HepG2 (cell line): ENCODE measurements at regions not wholly inside any gene's neighbourhood (a gene's known extent, or its start where the extent isn't known, plus 50 kb on each side); places are given as distances from the start of the nearest gene placed in this dataset.

Source experiments
- ARNTL ChIP-seq: sonication (generic); formaldehyde crosslinking; IDR thresholded peaks from 2 replicates; pipeline ENCODE4 v1.4.0; 2020; ENCODE audit warnings: mild to moderate bottlenecking, missing genetic modification reagents
- BRF2 ChIP-seq: sonication (generic); formaldehyde crosslinking; IDR thresholded peaks from 2 replicates; pipeline ENCODE4 v1.8.1; 2022; ENCODE audit warnings: mild to moderate bottlenecking, missing genetic modification reagents
- FOXA3 ChIP-seq: IDR thresholded peaks from 2 replicates; pipeline ENCODE4 v1.6.1; 2016; ENCODE audit warnings: missing genetic modification reagents, missing compliant biosample characterization
- GFI1 ChIP-seq: sonication (generic); formaldehyde crosslinking; IDR thresholded peaks from 2 replicates; pipeline ENCODE4 v1.5.0; 2020; ENCODE audit warnings: missing genetic modification reagents, mild to moderate bottlenecking, borderline replicate concordance
- GZF1 ChIP-seq: sonication (generic); formaldehyde crosslinking; IDR thresholded peaks from 2 replicates; pipeline ENCODE4 v1.5.1; 2020; ENCODE audit warnings: mild to moderate bottlenecking, missing genetic modification reagents
- HIC2 ChIP-seq: sonication (generic); formaldehyde crosslinking; IDR thresholded peaks from 2 replicates; pipeline ENCODE4 v1.9.0; 2022; ENCODE audit warnings: low read depth, missing genetic modification reagents
- HMG20B ChIP-seq: conservative IDR thresholded peaks from 2 replicates; pipeline ENCODE4 v1.6.1; 2016; ENCODE audit warnings: missing genetic modification reagents, missing compliant biosample characterization
- HNF4A ChIP-seq: sonication (generic); formaldehyde crosslinking; IDR thresholded peaks from 2 replicates; pipeline ENCODE4 v1.4.0; 2020; ENCODE audit warnings: missing genetic modification reagents
- HNF4G ChIP-seq, 2 experiments: sonication (generic) in 1 of 2; formaldehyde crosslinking in 1 of 2; IDR thresholded peaks; 2 replicates each; pipeline versions ENCODE4 v1.4.0 to v1.6.1; 2011 to 2020; ENCODE audit warnings: borderline replicate concordance in 2 of 2, low read depth in 2 of 2, mild to moderate bottlenecking in 2 of 2, low read length in 1 of 2, missing genetic modification reagents in 1 of 2, moderate library complexity in 1 of 2
- MBNL3 ChIP-seq: fragments of 250-450 bp; sonication (Bioruptor Pico); conservative IDR thresholded peaks from 2 replicates; pipeline ENCODE4 v1.8.0; 2022; ENCODE audit warnings: mild to moderate bottlenecking, inconsistent platforms
- MNT ChIP-seq: fragments of 450-650 bp; IDR thresholded peaks from 2 replicates; pipeline ENCODE4 v1.6.1; 2016
- NKX3-1 ChIP-seq: sonication (generic); formaldehyde crosslinking; IDR thresholded peaks from 2 replicates; pipeline ENCODE4 v1.5.0; 2020; ENCODE audit warnings: missing genetic modification reagents
- ONECUT2 ChIP-seq: sonication (generic); formaldehyde crosslinking; IDR thresholded peaks from 2 replicates; pipeline ENCODE4 v1.4.0; 2020; ENCODE audit warnings: missing genetic modification reagents
- RARA ChIP-seq: IDR thresholded peaks from 2 replicates; pipeline ENCODE4 v1.6.1; 2016; ENCODE audit warnings: missing genetic modification reagents, missing compliant biosample characterization
- SIX1 ChIP-seq: sonication (generic); formaldehyde crosslinking; IDR thresholded peaks from 2 replicates; pipeline ENCODE4 v1.4.0; 2020; ENCODE audit warnings: missing genetic modification reagents, borderline replicate concordance
- SMARCC2 ChIP-seq: fragments of 450-650 bp; IDR thresholded peaks from 2 replicates; pipeline ENCODE4 v1.6.1; 2017; ENCODE audit warnings: antibody characterized with exemption, mild to moderate bottlenecking
- SOX13 ChIP-seq, 3 experiments: fragments of 450-650 bp in 1 of 3; sonication (generic) in 1 of 3; formaldehyde crosslinking in 1 of 3; IDR thresholded peaks in 2 of 3; conservative IDR thresholded peaks in 1 of 3; 2 replicates each; pipeline versions ENCODE4 v1.5.0 to v1.6.1; 2016 to 2020; ENCODE audit warnings: antibody characterized with exemption in 1 of 3, mild to moderate bottlenecking in 1 of 3, missing compliant biosample characterization in 1 of 3, missing genetic modification reagents in 1 of 3, moderate library complexity in 1 of 3
- SOX6 ChIP-seq, 2 experiments: fragments of 450-650 bp in 1 of 2; sonication (generic) in 1 of 2; formaldehyde crosslinking in 1 of 2; IDR thresholded peaks; 2 replicates each; pipeline versions ENCODE4 v1.4.0 to v1.6.1; 2017 to 2020; ENCODE audit warnings: antibody characterized with exemption in 1 of 2, mild to moderate bottlenecking in 1 of 2, missing genetic modification reagents in 1 of 2
- YEATS2 ChIP-seq: sonication (generic); formaldehyde crosslinking; IDR thresholded peaks from 2 replicates; pipeline ENCODE4 v1.4.0; 2020; ENCODE audit warnings: missing genetic modification reagents, borderline replicate concordance
- ZNF766 ChIP-seq: sonication (generic); formaldehyde crosslinking; IDR thresholded peaks from 2 replicates; pipeline ENCODE4 v1.5.0; 2020; ENCODE audit warnings: missing genetic modification reagents, borderline replicate concordance

- TF ChIP-seq SOX13 (IDR thresholded peaks at IDR 0.05) = peak; percentile 49; the same call in 1 of the 2 replicates
- TF ChIP-seq SOX13 (CRISPR knock-in tag; conservative IDR thresholded peaks at IDR 0.05 in 1 of 2, IDR thresholded peaks at IDR 0.05 in 1 of 2) = peak in 1 of 2 experiments; percentile 89; a peak in 2 of 4 replicates
- no peak for TF ChIP-seq YEATS2
- TF ChIP-seq FOXA3 (CRISPR knock-in tag) = peak; percentile 73
- TF ChIP-seq ZNF766 (CRISPR knock-in tag) = no peak
- TF ChIP-seq GZF1 = no peak
- TF ChIP-seq HNF4A = peak; percentile 87
- no peak for TF ChIP-seq SMARCC2
- TF ChIP-seq ARNTL (CRISPR knock-in tag) = peak; percentile 68
- TF ChIP-seq RARA (CRISPR knock-in tag) = peak; percentile 66
- TF ChIP-seq GFI1 = peak; percentile 76
- no peak for TF ChIP-seq MBNL3
- TF ChIP-seq BRF2 (CRISPR knock-in tag) = peak; percentile 74; the same call in 1 of the 2 replicates
- TF ChIP-seq NKX3-1 = peak; percentile 94
- no peak for TF ChIP-seq SOX6 (IDR thresholded peaks at IDR 0.05)
- TF ChIP-seq SOX6 (CRISPR knock-in tag; IDR thresholded peaks at IDR 0.05) = peak; percentile 82
- TF ChIP-seq SIX1 = peak; percentile 61; the same call in 1 of the 2 replicates
- no peak for TF ChIP-seq MNT
- no peak for TF ChIP-seq HIC2 (CRISPR knock-in tag)
- peak; percentile 77 for TF ChIP-seq ONECUT2
- TF ChIP-seq HMG20B = peak; percentile 93
- peak; percentile 71 for TF ChIP-seq HNF4G (IDR thresholded peaks at IDR 0.05; ENCODE audit: borderline replicate concordance, low read depth, low read length)
- TF ChIP-seq HNF4G (CRISPR knock-in tag; IDR thresholded peaks at IDR 0.05; ENCODE audit: borderline replicate concordance, low read depth) = no peak
Observed at GRCh38 chr6:15970517-15970916, 158.4 kb upstream of the MYLIP start (continued).
